ENCODE measurements at regions not wholly inside any gene's neighbourhood (a gene's known extent, or its start where the extent isn't known, plus 50 kb on each side); places are given as distances from the start of the nearest gene placed in this dataset.

DNA sequence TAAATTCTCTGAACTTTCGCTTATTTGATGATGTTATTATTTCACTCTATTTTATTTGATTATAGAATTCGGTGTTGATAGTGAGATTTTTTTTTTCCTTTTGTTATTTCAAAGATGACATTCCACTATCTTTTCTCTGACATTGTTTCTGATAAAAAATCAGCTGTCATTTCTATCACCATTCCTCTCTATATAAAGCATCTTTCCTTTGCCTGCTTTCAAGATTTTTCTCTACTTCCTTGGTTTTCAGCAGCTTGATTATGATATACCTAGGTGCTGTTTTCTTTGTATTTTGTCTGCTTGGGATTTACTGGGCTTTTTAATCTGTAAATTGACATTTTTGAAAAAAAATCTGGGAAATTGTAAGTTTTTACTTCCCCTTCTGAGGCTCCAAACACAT, 344.0 kb downstream of the HLX start:
- TF ChIP-seq CTCF (IDR thresholded peaks at IDR 0.05; ENCODE audit: insufficient read depth, low read length): no peak
- H3K4me3 ChIP-seq (replicated peaks; ENCODE audit: insufficient read depth, low read length): no peak overlapping the region
- DNase-seq (ENCODE audit: low read depth in 1 of 2, low spot score in 1 of 2): no peak

GRCh38 chr1:221227460-221227859, 348.2 kb downstream of the HLX start:
- Histone ChIP-seq H3K27ac (replicated peaks) (no peak overlapping the region), H3K4me3 (replicated peaks; ENCODE audit: insufficient read depth, low read length) (no peak overlapping the region), H3K27me3 (ENCODE audit: insufficient read depth, poor library complexity, severe bottlenecking) (no peaks in the 10 kb centered on the region)
- TF ChIP-seq REST (IDR thresholded peaks at IDR 0.05; ENCODE audit: insufficient replicate concordance, low read depth) (no peak), CTCF (IDR thresholded peaks at IDR 0.05; ENCODE audit: insufficient read depth, low read length) (no peak), GABPA (IDR thresholded peaks at IDR 0.05; ENCODE audit: low read depth) (no peak), SPI1 (IDR thresholded peaks at IDR 0.05; ENCODE audit: borderline replicate concordance, low read depth) (no peak)
- no peak for DNase-seq (ENCODE audit: low read depth in 1 of 2, low spot score in 1 of 2)

More for the DNA sequence above, 344.0 kb downstream of the HLX start:
- H3K27ac ChIP-seq (replicated peaks): no peak overlapping the region
- no peaks in the 10 kb centered on the region for H3K27me3 ChIP-seq (ENCODE audit: insufficient read depth, poor library complexity, severe bottlenecking)

DNA sequence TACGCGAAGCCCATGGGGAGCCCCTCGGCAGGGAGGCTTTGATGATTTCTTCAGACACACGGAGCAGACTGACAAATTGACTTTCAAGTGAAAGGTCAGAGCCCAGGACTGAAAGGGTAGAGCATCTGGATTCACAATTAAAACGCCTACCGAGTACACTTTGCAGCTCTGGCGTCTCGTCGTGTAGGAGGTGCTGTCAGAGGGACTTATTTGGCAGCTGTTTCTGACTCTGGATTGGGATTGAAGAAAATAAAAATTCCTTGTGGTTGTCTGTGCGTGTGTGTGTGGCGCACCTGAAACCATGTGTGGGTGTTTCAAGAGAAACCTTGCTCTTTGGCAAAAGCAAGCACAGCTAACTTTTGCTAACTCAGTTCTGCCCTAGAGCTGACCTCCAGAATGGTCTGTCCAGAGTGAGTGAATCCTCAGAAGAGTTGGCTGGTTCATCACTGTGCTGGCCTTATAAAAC, 348.7 kb downstream of the HLX start:
- no peak for TF ChIP-seq CTCF (IDR thresholded peaks at IDR 0.05; ENCODE audit: insufficient read depth, low read length)
- no peak for TF ChIP-seq POLR2AphosphoS5 (IDR thresholded peaks at IDR 0.05; ENCODE audit: low read depth)
- TF ChIP-seq SPI1 (IDR thresholded peaks at IDR 0.05; ENCODE audit: borderline replicate concordance, low read depth): no peak
- TF ChIP-seq REST (IDR thresholded peaks at IDR 0.05; ENCODE audit: insufficient replicate concordance, low read depth): no peak
- Histone ChIP-seq H3K27ac (replicated peaks) (no peak overlapping the region), H3K27me3 (ENCODE audit: insufficient read depth, poor library complexity, severe bottlenecking) (no peaks in the 10 kb centered on the region), H3K4me3 (replicated peaks; ENCODE audit: insufficient read depth, low read length) (no peak overlapping the region)
- DNase-seq (ENCODE audit: low read depth in 1 of 2, low spot score in 1 of 2): no peak

DNA sequence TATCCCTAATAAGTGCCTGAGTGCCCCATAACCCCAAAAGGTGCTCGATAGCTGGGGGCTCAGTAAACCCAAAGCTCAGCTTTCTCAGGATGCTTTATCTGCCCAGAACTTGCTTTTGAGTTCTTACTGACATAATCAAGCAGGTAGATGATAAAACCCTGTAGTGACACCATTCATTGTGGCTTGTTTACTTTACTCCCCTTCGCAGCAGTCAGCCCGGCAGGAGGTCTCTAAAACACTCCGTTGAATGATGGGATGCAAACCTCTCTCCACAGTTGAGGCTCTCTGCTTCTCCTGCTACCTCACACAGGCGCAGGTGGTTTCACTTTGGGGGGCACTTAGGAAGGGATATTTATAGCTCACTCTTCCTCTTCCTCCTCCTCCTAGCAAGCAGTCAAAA, 349.4 kb downstream of the HLX start:
- DNase-seq (ENCODE audit: low read depth in 1 of 2, low spot score in 1 of 2): no peak
- TF ChIP-seq POLR2AphosphoS5 (IDR thresholded peaks at IDR 0.05; ENCODE audit: low read depth) (no peak), REST (IDR thresholded peaks at IDR 0.05; ENCODE audit: insufficient replicate concordance, low read depth) (no peak)
- H3K27ac ChIP-seq (replicated peaks): no peak overlapping the region
- H3K4me3 ChIP-seq (replicated peaks; ENCODE audit: insufficient read depth, low read length): no peak overlapping the region
- no peaks in the 10 kb centered on the region for H3K27me3 ChIP-seq (ENCODE audit: insufficient read depth, poor library complexity, severe bottlenecking)
